DOHH2 (cell line): ENCODE measurements at regions not wholly inside any gene's neighbourhood (a gene's known extent, or its start where the extent isn't known, plus 50 kb on each side); places are given as distances from the start of the nearest gene placed in this dataset.

ENCODE experiments used
- H3F3A ChIP-seq: fragments of 200-600 bp; sonication (generic), shearing (Covaris generic); 2 replicates; pipeline ENCODE4 v1.6.0; 2016; ENCODE audit warnings: antibody characterized with exemption, mild to moderate bottlenecking; ENCODE audit not compliant: control insufficient read depth, insufficient read depth
- H3K27ac ChIP-seq: fragments of 200-600 bp; sonication (generic); 2 replicates; pipeline ENCODE4 v1.5.1; 2014; ENCODE audit warnings: low read depth, mild to moderate bottlenecking, low read length, moderate library complexity
- H3K27me3 ChIP-seq: fragments of 200-600 bp; sonication (generic); 2 replicates; pipeline ENCODE4 v1.6.1; 2014; ENCODE audit warnings: mild to moderate bottlenecking, low read length, mixed read lengths; ENCODE audit not compliant: control insufficient read depth
- H3K36me3 ChIP-seq: fragments of 200-600 bp; sonication (generic); 2 replicates; pipeline ENCODE4 v1.6.1; 2014; ENCODE audit warnings: mild to moderate bottlenecking, low read length, moderate library complexity, mixed read lengths; ENCODE audit not compliant: control insufficient read depth
- H3K4me1 ChIP-seq: fragments of 200-600 bp; sonication (generic); 2 replicates; pipeline ENCODE4 v1.6.1; 2014; ENCODE audit warnings: mild to moderate bottlenecking, low read length, mixed read lengths; ENCODE audit not compliant: control insufficient read depth
- H3K4me2 ChIP-seq: fragments of 200-600 bp; sonication (generic); 2 replicates; pipeline ENCODE4 v1.6.0; 2014; ENCODE audit warnings: mild to moderate bottlenecking, low read length, moderate library complexity
- H3K4me3 ChIP-seq: fragments of 200-600 bp; sonication (generic); 2 replicates; pipeline ENCODE4 v1.5.1; 2014; ENCODE audit warnings: mild to moderate bottlenecking, low read length, mixed read lengths
- H3K79me2 ChIP-seq: fragments of 200-600 bp; sonication (generic); 2 replicates; pipeline ENCODE4 v1.6.1; 2014; ENCODE audit warnings: mild to moderate bottlenecking, low read length, mixed read lengths; ENCODE audit not compliant: control insufficient read depth
- H3K9me2 ChIP-seq: fragments of 200-600 bp; sonication (generic); replicated peaks from 2 replicates; pipeline ENCODE4 v1.6.1; 2014; ENCODE audit warnings: mild to moderate bottlenecking, low read length, mixed read lengths; ENCODE audit not compliant: control insufficient read depth
- H3K9me3 ChIP-seq: fragments of 200-600 bp; sonication (generic); 2 replicates; pipeline ENCODE4 v1.6.1; 2014; ENCODE audit warnings: antibody characterized with exemption, low read length, mixed read lengths; ENCODE audit not compliant: control insufficient read depth, insufficient read depth
- H4K20me1 ChIP-seq: fragments of 200-600 bp; sonication (generic); 2 replicates; pipeline ENCODE4 v1.6.0; 2014; ENCODE audit warnings: low read depth, mild to moderate bottlenecking, antibody characterized with exemption, low read length, moderate library complexity; ENCODE audit not compliant: control insufficient read depth, insufficient read depth
- CTCF ChIP-seq: fragments of 200-600 bp; sonication (generic); IDR thresholded peaks from one replicate; pipeline ENCODE4 v1.5.1; 2014; ENCODE audit warnings: antibody characterized with exemption, mild to moderate bottlenecking, low read depth, low read length; ENCODE audit not compliant: poor library complexity, severe bottlenecking
- EZH2phosphoT487 ChIP-seq: fragments of 200-600 bp; sonication (generic); IDR thresholded peaks from 2 replicates; pipeline ENCODE4 v1.6.1; 2017; ENCODE audit warnings: borderline replicate concordance, mild to moderate bottlenecking, antibody characterized with exemption, low read length, moderate library complexity, mixed read lengths

- Histone ChIP-seq H3K9me3 (no peaks in the 10 kb centered on the region), H3K27me3 (no peaks in the 10 kb centered on the region), H3F3A (no peaks in the 10 kb centered on the region), H3K27ac (no peak overlapping the region), H4K20me1 (no peaks in the 10 kb centered on the region), H3K4me3 (no peak overlapping the region), H3K36me3 (no peaks in the 10 kb centered on the region), H3K79me2 (no peaks in the 10 kb centered on the region), H3K4me1 (peaks cover 11% of the 10 kb centered on the region), H3K4me2 (no peak overlapping the region), H3K9me2 (no peaks in the 10 kb centered on the region)
- TF ChIP-seq EZH2phosphoT487: no peak
- no peak for TF ChIP-seq CTCF
These were observed 57.2 kb upstream of the MME start for GRCh38 chr3:155022896-155023295.

GRCh38 chr3:155019575-155019974, 60.5 kb upstream of the MME start:
- Histone ChIP-seq H3K27me3 (no peaks in the 10 kb centered on the region), H3K4me1 (peaks cover 20% of the 10 kb centered on the region), H3K27ac (no peak overlapping the region), H3K79me2 (no peaks in the 10 kb centered on the region), H3K9me3 (peaks cover 13% of the 10 kb centered on the region; the same call in 1 of the 2 replicates), H3K36me3 (no peaks in the 10 kb centered on the region), H3F3A (no peaks in the 10 kb centered on the region), H3K4me3 (no peak overlapping the region), H3K9me2 (no peaks in the 10 kb centered on the region), H4K20me1 (no peaks in the 10 kb centered on the region), H3K4me2 (no peak overlapping the region)
- no peak for TF ChIP-seq CTCF
- no peak for TF ChIP-seq EZH2phosphoT487

- Histone ChIP-seq H3K9me2 (no peaks in the 10 kb centered on the region), H3K4me1 (peaks cover 20% of the 10 kb centered on the region), H3F3A (no peaks in the 10 kb centered on the region), H3K27me3 (no peaks in the 10 kb centered on the region), H3K4me3 (no peak overlapping the region), H3K79me2 (no peaks in the 10 kb centered on the region), H4K20me1 (no peaks in the 10 kb centered on the region), H3K4me2 (no peak overlapping the region), H3K36me3 (no peaks in the 10 kb centered on the region), H3K27ac (no peak overlapping the region), H3K9me3 (peaks cover 13% of the 10 kb centered on the region; the same call in 1 of the 2 replicates)
- TF ChIP-seq CTCF (no peak), EZH2phosphoT487 (no peak)
These were observed 61.3 kb upstream of the MME start for GRCh38 chr3:155018621-155019330.
